ENCODE measurements at regions not wholly inside any gene's neighbourhood (a gene's known extent, or its start where the extent isn't known, plus 50 kb on each side); places are given as distances from the start of the nearest gene placed in this dataset.
"Not testable (repeated sequence)": the region's sequence is repeated elsewhere in the genome, so short reads cannot be mapped to it uniquely, and the experiment has no call there.

DNA sequence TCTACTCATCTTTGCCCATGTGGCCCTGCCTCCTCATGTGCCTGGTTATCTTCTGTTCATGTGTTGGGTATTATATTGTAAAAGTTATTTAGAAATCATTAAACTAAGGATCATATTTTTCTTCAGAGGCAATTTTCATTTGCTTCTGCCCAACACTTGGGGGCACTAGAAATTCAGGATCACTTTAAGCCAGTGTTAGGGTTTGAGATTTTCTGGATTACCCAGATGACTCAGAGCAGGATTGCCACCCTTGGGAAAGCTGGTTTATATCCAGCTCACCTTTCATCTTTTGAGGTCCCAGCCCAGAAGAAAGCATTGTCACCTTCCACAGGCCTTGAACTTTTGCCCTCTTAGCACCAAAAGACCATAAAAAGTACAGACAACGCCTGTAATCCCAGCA lies 99.4 kb upstream of the NBPF12 start:
- TF ChIP-seq, protein P1, sequence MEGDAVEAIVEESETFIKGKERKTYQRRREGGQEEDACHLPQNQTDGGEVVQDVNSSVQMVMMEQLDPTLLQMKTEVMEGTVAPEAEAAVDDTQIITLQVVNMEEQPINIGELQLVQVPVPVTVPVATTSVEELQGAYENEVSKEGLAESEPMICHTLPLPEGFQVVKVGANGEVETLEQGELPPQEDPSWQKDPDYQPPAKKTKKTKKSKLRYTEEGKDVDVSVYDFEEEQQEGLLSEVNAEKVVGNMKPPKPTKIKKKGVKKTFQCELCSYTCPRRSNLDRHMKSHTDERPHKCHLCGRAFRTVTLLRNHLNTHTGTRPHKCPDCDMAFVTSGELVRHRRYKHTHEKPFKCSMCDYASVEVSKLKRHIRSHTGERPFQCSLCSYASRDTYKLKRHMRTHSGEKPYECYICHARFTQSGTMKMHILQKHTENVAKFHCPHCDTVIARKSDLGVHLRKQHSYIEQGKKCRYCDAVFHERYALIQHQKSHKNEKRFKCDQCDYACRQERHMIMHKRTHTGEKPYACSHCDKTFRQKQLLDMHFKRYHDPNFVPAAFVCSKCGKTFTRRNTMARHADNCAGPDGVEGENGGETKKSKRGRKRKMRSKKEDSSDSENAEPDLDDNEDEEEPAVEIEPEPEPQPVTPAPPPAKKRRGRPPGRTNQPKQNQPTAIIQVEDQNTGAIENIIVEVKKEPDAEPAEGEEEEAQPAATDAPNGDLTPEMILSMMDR (IDR thresholded peaks at IDR 0.05): not testable (repeated sequence)
- not testable (repeated sequence) for TF ChIP-seq ZFX (IDR thresholded peaks at IDR 0.05; ENCODE audit: borderline replicate concordance)
